SK-N-SH (cell line): ENCODE measurements at regions not wholly inside any gene's neighbourhood (a gene's known extent, or its start where the extent isn't known, plus 50 kb on each side); places are given as distances from the start of the nearest gene placed in this dataset.

ENCODE experiments used
- CTCF ChIA-PET: fragments of 300-600, 350-600 bp; formaldehyde crosslinking; extraction: SDS; loops from one replicate; lab custom pipeline; 2021; lab: Yijun Ruan, JAX
- POLR2A ChIA-PET: fragments of 350-600 bp; sonication (Branson Sonifier 250); formaldehyde crosslinking; extraction: SDS; loops from one replicate; lab custom pipeline; 2020; ENCODE audit warnings: antibody characterized with exemption, inconsistent platforms; lab: Yijun Ruan, JAX
- DNase-seq: peaks from one replicate; pipeline ENCODE4 v3.0.0; 2012
- H2AFZ ChIP-seq: fragments of 200-600 bp; sonication (generic); 2 replicates; pipeline ENCODE4 v1.8.1; 2016; ENCODE audit warnings: antibody characterized with exemption, mild to moderate bottlenecking, low read depth
- H3F3A ChIP-seq: fragments of 200-600 bp; sonication (generic); replicated peaks from 2 replicates; pipeline ENCODE3; 2016; ENCODE audit warnings: antibody characterized with exemption, mild to moderate bottlenecking; ENCODE audit not compliant: insufficient read depth
- H3K27ac ChIP-seq, 2 experiments: fragments of 200-500 bp in 1 of 2; fragments of 200-600 bp in 1 of 2; sonication (Bioruptor generic) in 1 of 2; sonication (generic), shearing (Covaris generic) in 1 of 2; 2 replicates each; pipeline versions ENCODE4 v1.5.1 to v1.6.1; 2014 to 2016; ENCODE audit warnings: low read depth in 2 of 2, inconsistent platforms in 1 of 2, low read length in 1 of 2, mild to moderate bottlenecking in 1 of 2, mixed read lengths in 1 of 2
- H3K27me3 ChIP-seq: fragments of 200-600 bp; sonication (generic), shearing (Covaris generic); 2 replicates; pipeline ENCODE4 v1.6.1; 2016; ENCODE audit warnings: mixed run types; ENCODE audit not compliant: insufficient read depth
- H3K36me3 ChIP-seq, 2 experiments: fragments of 200-500 bp in 1 of 2; fragments of 200-600 bp in 1 of 2; sonication (Bioruptor generic) in 1 of 2; sonication (generic) in 1 of 2; replicated peaks in 1 of 2; 2 replicates each; pipeline versions ENCODE3 to v1.5.1; 2014 to 2016; ENCODE audit warnings: low read length in 1 of 2, mild to moderate bottlenecking in 1 of 2; ENCODE audit not compliant: insufficient read depth in 2 of 2, control insufficient read depth in 1 of 2
- H3K4me1 ChIP-seq, 2 experiments: fragments of 200-500 bp in 1 of 2; fragments of 200-600 bp in 1 of 2; sonication (Bioruptor generic) in 1 of 2; sonication (generic), shearing (Covaris generic) in 1 of 2; 2 replicates each; pipeline versions ENCODE4 v1.5.1 to v1.6.1; 2014 to 2016; ENCODE audit warnings: low read depth in 1 of 2, low read length in 1 of 2, mixed run types in 1 of 2; ENCODE audit not compliant: insufficient read depth in 2 of 2, control insufficient read depth in 1 of 2
- H3K4me2 ChIP-seq: fragments of 200-600 bp; sonication (generic), shearing (Covaris generic); 2 replicates; pipeline ENCODE4 v1.6.1; 2017; ENCODE audit warnings: mixed run types
- H3K4me3 ChIP-seq, 2 experiments: fragments of 200-500 bp in 1 of 2; fragments of 200-600 bp in 1 of 2; sonication (Bioruptor generic) in 1 of 2; sonication (generic), shearing (Covaris generic) in 1 of 2; 2 replicates each; pipeline versions ENCODE4 v1.5.1 to v1.8.1; 2014 to 2016; ENCODE audit warnings: low read depth in 2 of 2, inconsistent platforms in 1 of 2, low read length in 1 of 2, mild to moderate bottlenecking in 1 of 2, mixed read lengths in 1 of 2, moderate library complexity in 1 of 2
- H3K79me2 ChIP-seq: fragments of 200-600 bp; sonication (generic); 2 replicates; pipeline ENCODE4 v1.8.1; 2017; ENCODE audit warnings: mild to moderate bottlenecking; ENCODE audit not compliant: insufficient read depth
- H3K9ac ChIP-seq: fragments of 200-600 bp; sonication (generic); 2 replicates; pipeline ENCODE4 v1.6.1; 2017; ENCODE audit warnings: mixed run types
- H3K9me2 ChIP-seq: fragments of 200-600 bp; sonication (generic); 2 replicates; pipeline ENCODE4 v1.6.1; 2017; ENCODE audit warnings: mixed run types
- H3K9me3 ChIP-seq: fragments of 200-600 bp; sonication (generic); 2 replicates; pipeline ENCODE4 v1.6.1; 2017; ENCODE audit warnings: mixed run types, mild to moderate bottlenecking, moderate library complexity
- H4K20me1 ChIP-seq: fragments of 200-600 bp; sonication (generic); 2 replicates; pipeline ENCODE4 v1.6.1; 2017; ENCODE audit warnings: mild to moderate bottlenecking, mixed run types; ENCODE audit not compliant: insufficient read depth
- ELF1 ChIP-seq: IDR thresholded peaks from 2 replicates; pipeline ENCODE4 v1.4.0; 2012
- EP300 ChIP-seq, 2 experiments: IDR thresholded peaks; 2 replicates each; pipeline versions ENCODE4 v1.4.0 to v1.6.1; 2012; ENCODE audit warnings: borderline replicate concordance in 1 of 2, low read depth in 1 of 2, low read length in 1 of 2
- FOSL2 ChIP-seq: IDR thresholded peaks from 2 replicates; pipeline ENCODE4 v1.4.0; 2012; ENCODE audit warnings: low read depth, mild to moderate bottlenecking, moderate library complexity, borderline replicate concordance
- FOXJ3 ChIP-seq: sonication (generic); formaldehyde crosslinking; IDR thresholded peaks from 2 replicates; pipeline ENCODE4 v1.5.1; 2020; ENCODE audit warnings: mild to moderate bottlenecking, missing genetic modification reagents
- GABPA ChIP-seq: IDR thresholded peaks from 2 replicates; pipeline ENCODE4 v1.4.0; 2012; ENCODE audit warnings: low read depth, mild to moderate bottlenecking
- GATA2 ChIP-seq: sonication (generic); formaldehyde crosslinking; IDR thresholded peaks from 2 replicates; pipeline ENCODE4 v1.5.0; 2020; ENCODE audit warnings: mild to moderate bottlenecking, missing genetic modification reagents
- POLR2AphosphoS5 ChIP-seq: IDR thresholded peaks from 2 replicates; pipeline ENCODE4 v1.6.1; 2012; ENCODE audit warnings: low read depth, low read length
- RCOR1 ChIP-seq: fragments of 150-350 bp; IDR thresholded peaks from 2 replicates; pipeline ENCODE4 v1.6.1; 2017; ENCODE audit warnings: antibody characterized with exemption, low read length
- RFX5 ChIP-seq: IDR thresholded peaks from 2 replicates; pipeline ENCODE4 v1.6.1; 2012; ENCODE audit warnings: mild to moderate bottlenecking, improper control_type of control experiment, low read length
- SIN3A ChIP-seq: IDR thresholded peaks from 2 replicates; pipeline ENCODE4 v1.6.1; 2012; ENCODE audit warnings: low read depth, mild to moderate bottlenecking, low read length, moderate library complexity, borderline replicate concordance
- TAF1 ChIP-seq: IDR thresholded peaks from 2 replicates; pipeline ENCODE4 v1.6.1; 2012; ENCODE audit warnings: low read depth, mild to moderate bottlenecking, low read length, moderate library complexity, borderline replicate concordance
- WGBS: methylation state at CpG from one replicate; pipeline ENCODE4 v1.1.6; 2017; ENCODE audit warnings: low lambda C conversion rate; 5-methylcytosine and 5-hydroxymethylcytosine counted together
- TF ChIP-seq, protein P1 (sequence below): IDR thresholded peaks from 2 replicates; pipeline ENCODE4 v1.4.0; 2012; ENCODE audit warnings: low read depth, borderline replicate concordance
- TF ChIP-seq, protein P2 (sequence below): fragments of 200-600 bp; sonication (generic); IDR thresholded peaks from 2 replicates; pipeline ENCODE4 v1.6.1; 2017; ENCODE audit warnings: antibody characterized with exemption, mild to moderate bottlenecking, moderate library complexity
- TF ChIP-seq, protein P3 (sequence below): IDR thresholded peaks from 2 replicates; pipeline ENCODE4 v1.6.1; 2012; ENCODE audit warnings: mild to moderate bottlenecking, low read depth, low read length, moderate library complexity
- TF ChIP-seq, protein P4 (sequence below): fragments of 150-350 bp; IDR thresholded peaks from 2 replicates; pipeline ENCODE4 v1.6.1; 2017; ENCODE audit warnings: antibody characterized with exemption, low read length, low read depth, borderline replicate concordance

DNA sequence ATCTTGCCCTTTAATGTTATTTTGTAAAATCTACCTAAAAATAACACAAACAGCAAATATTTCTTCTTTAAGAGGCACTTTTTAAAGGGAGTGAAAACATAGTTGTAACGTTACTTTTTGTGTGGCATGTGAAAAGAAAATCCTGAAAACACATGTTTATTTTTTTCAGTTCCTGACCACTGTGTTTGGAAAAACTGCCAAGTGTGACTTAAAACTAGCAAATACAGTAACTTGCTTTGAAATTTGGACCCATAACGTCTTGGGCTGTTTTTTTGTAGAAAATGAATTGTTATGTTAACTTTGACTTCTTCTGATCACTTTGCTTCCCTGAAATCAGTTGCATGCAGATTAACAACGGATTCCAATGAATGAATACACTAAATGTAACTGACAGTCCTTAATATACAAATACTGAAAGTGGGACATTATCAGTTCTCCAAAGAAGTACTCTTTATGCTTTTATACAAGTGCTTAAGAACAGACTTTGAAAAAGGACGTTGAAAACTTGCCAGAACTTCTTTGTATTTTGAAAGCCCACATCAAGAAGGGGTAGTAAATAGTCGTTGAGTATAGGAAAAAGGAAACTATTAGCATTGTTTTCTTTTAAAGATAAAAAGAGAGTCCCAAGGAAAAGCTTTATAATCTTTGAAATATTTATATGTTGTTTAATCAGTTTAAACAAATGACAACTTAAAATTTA is 96.1 kb upstream of the ZEB2 start:
- H3K4me3 ChIP-seq, result no peak overlapping the region
- WGBS, result 68% methylated on average over 5 of the region's 5 CpGs
- no peak overlapping the region for H3K9ac ChIP-seq
- H3K79me2 ChIP-seq, result no peaks in the 10 kb centered on the region
- peak overlapping the region; percentile 26; the same call in 1 of the 2 replicates for H2AFZ ChIP-seq
- DNase-seq, result no peak
- H3K27me3 ChIP-seq, result no peaks in the 10 kb centered on the region
- H4K20me1 ChIP-seq, result no peaks in the 10 kb centered on the region
- no peaks in the 10 kb centered on the region for H3K4me1 ChIP-seq
- H3K4me2 ChIP-seq, result no peak overlapping the region
- ChIA-PET CTCF (interaction anchor here (0.6 to 1.5 kb wide), 4 partner anchors 11 to 612 kb away, joined by 3 read pairs; no protein-coding TSS in a partner anchor), POLR2A (no interaction called here)
- no peaks in the 10 kb centered on the region for H3F3A ChIP-seq
- H3K9me2 ChIP-seq, result no peaks in the 10 kb centered on the region
- TF ChIP-seq SIN3A (no peak), FOSL2 (no peak), POLR2AphosphoS5 (no peak), GABPA (no peak), EP300 (IDR thresholded peaks at IDR 0.05; ENCODE audit: borderline replicate concordance in 1 of 2, low read depth in 1 of 2, low read length in 1 of 2) (no peak), TAF1 (no peak)
- TF ChIP-seq, protein P1, sequence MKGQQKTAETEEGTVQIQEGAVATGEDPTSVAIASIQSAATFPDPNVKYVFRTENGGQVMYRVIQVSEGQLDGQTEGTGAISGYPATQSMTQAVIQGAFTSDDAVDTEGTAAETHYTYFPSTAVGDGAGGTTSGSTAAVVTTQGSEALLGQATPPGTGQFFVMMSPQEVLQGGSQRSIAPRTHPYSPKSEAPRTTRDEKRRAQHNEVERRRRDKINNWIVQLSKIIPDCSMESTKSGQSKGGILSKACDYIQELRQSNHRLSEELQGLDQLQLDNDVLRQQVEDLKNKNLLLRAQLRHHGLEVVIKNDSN, result no peak
- TF ChIP-seq, protein P2, sequence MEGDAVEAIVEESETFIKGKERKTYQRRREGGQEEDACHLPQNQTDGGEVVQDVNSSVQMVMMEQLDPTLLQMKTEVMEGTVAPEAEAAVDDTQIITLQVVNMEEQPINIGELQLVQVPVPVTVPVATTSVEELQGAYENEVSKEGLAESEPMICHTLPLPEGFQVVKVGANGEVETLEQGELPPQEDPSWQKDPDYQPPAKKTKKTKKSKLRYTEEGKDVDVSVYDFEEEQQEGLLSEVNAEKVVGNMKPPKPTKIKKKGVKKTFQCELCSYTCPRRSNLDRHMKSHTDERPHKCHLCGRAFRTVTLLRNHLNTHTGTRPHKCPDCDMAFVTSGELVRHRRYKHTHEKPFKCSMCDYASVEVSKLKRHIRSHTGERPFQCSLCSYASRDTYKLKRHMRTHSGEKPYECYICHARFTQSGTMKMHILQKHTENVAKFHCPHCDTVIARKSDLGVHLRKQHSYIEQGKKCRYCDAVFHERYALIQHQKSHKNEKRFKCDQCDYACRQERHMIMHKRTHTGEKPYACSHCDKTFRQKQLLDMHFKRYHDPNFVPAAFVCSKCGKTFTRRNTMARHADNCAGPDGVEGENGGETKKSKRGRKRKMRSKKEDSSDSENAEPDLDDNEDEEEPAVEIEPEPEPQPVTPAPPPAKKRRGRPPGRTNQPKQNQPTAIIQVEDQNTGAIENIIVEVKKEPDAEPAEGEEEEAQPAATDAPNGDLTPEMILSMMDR, result no peak
- no peaks in the 10 kb centered on the region for H3K9me3 ChIP-seq
- H3K27ac ChIP-seq, result no peak overlapping the region
- H3K36me3 ChIP-seq, result no peaks in the 10 kb centered on the region

DNA sequence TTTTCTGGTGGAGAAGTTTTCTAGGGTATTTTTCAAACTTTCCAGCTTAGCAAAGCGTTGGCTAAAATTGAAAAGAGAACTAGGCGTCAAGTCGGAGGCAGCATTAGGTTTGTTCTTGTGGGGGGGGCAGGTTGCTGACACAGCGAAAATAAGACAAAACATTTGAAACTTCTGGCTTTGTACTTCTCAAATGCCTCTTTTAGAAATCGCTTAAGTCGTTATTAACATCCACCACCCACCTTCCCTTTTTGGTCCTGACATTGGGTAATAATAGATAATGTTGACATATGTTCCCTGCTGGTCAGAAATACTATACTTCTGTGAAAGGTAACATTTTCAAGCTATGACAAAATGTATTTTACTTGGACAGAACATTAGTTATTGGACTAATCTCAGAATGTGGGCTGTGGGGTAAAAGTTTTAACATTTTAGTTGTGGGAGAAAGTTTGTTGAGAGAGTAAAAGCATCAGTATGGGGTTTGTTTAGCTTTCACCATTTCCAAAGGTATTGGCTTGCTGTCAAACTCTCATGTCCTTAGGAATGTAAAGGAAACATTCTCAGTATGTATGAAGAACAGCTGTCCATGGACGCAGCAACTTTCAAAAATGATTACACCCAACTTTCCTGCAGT is 88.1 kb upstream of the ZEB2 start:
- Histone ChIP-seq H3K9me3 (no peaks in the 10 kb centered on the region), H3K9me2 (no peaks in the 10 kb centered on the region), H3K4me1 (no peaks in the 10 kb centered on the region), H3K4me2 (no peak overlapping the region), H2AFZ (no peak overlapping the region), H4K20me1 (no peaks in the 10 kb centered on the region)
- POLR2A ChIA-PET, result no interaction called here
- DNase-seq, result no peak
- 83% methylated on average over 7 of the region's 7 CpGs for WGBS
- no peak for TF ChIP-seq RCOR1
- TF ChIP-seq FOXJ3 (CRISPR knock-in tag), result no peak
- TF ChIP-seq FOSL2, result no peak
- no peak for TF ChIP-seq GATA2
- TF ChIP-seq, protein P3, sequence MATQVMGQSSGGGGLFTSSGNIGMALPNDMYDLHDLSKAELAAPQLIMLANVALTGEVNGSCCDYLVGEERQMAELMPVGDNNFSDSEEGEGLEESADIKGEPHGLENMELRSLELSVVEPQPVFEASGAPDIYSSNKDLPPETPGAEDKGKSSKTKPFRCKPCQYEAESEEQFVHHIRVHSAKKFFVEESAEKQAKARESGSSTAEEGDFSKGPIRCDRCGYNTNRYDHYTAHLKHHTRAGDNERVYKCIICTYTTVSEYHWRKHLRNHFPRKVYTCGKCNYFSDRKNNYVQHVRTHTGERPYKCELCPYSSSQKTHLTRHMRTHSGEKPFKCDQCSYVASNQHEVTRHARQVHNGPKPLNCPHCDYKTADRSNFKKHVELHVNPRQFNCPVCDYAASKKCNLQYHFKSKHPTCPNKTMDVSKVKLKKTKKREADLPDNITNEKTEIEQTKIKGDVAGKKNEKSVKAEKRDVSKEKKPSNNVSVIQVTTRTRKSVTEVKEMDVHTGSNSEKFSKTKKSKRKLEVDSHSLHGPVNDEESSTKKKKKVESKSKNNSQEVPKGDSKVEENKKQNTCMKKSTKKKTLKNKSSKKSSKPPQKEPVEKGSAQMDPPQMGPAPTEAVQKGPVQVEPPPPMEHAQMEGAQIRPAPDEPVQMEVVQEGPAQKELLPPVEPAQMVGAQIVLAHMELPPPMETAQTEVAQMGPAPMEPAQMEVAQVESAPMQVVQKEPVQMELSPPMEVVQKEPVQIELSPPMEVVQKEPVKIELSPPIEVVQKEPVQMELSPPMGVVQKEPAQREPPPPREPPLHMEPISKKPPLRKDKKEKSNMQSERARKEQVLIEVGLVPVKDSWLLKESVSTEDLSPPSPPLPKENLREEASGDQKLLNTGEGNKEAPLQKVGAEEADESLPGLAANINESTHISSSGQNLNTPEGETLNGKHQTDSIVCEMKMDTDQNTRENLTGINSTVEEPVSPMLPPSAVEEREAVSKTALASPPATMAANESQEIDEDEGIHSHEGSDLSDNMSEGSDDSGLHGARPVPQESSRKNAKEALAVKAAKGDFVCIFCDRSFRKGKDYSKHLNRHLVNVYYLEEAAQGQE, result no peak
- TF ChIP-seq RFX5, result no peak
- TF ChIP-seq, protein P4, sequence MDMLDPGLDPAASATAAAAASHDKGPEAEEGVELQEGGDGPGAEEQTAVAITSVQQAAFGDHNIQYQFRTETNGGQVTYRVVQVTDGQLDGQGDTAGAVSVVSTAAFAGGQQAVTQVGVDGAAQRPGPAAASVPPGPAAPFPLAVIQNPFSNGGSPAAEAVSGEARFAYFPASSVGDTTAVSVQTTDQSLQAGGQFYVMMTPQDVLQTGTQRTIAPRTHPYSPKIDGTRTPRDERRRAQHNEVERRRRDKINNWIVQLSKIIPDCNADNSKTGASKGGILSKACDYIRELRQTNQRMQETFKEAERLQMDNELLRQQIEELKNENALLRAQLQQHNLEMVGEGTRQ, result no peak
- no peak for TF ChIP-seq ELF1
- TF ChIP-seq, all 33 proteins: peak for 0
- H3K27ac ChIP-seq, result no peak overlapping the region
- CTCF ChIA-PET, result interaction anchor here (0.6 to 1.9 kb wide), 2 partner anchors 12 to 1311 kb away, joined by 3 to 4 read pairs; no protein-coding TSS in a partner anchor
- H3K27me3 ChIP-seq, result no peaks in the 10 kb centered on the region
- H3K9ac ChIP-seq, result no peak overlapping the region
- no peaks in the 10 kb centered on the region for H3F3A ChIP-seq
- H3K79me2 ChIP-seq, result no peaks in the 10 kb centered on the region
- H3K4me3 ChIP-seq, result no peak overlapping the region
- no peaks in the 10 kb centered on the region for H3K36me3 ChIP-seq
